NCI-H345 (cell line): ENCODE measurements at regions not wholly inside any gene's neighbourhood (a gene's known extent, or its start where the extent isn't known, plus 50 kb on each side); places are given as distances from the start of the nearest gene placed in this dataset.
"Not testable (repeated sequence)": the region's sequence is repeated elsewhere in the genome, so short reads cannot be mapped to it uniquely, and the experiment has no call there.

Experiments used
- DNase-seq: peaks from one replicate; lab custom pipeline; 2025; lab: John Stamatoyannopoulos, UW

GRCh38 chr4:188377816-188378215 is 238.6 kb downstream of the TRIML1 start:
- DNase-seq = no peak

DNA sequence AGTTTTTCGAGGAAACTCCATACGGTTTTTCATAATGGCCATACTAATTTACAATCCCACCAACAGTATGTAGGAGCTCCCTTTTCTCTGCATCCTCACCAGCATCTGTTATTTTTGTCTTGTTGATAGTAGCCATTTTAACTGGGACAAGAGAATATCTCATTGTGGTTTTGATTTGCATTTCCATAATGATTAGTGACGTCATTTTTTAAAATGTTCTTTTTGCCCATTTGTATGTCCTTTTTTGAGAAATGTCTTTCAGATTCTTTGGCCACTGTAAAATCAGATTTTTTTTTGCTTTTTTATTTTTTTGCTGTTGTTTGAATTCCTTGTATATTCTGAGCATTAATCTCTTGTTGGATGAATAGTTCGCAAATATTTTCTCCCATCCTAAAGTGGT is 243.9 kb downstream of the TRIML1 start:
- no peak for DNase-seq

DNA sequence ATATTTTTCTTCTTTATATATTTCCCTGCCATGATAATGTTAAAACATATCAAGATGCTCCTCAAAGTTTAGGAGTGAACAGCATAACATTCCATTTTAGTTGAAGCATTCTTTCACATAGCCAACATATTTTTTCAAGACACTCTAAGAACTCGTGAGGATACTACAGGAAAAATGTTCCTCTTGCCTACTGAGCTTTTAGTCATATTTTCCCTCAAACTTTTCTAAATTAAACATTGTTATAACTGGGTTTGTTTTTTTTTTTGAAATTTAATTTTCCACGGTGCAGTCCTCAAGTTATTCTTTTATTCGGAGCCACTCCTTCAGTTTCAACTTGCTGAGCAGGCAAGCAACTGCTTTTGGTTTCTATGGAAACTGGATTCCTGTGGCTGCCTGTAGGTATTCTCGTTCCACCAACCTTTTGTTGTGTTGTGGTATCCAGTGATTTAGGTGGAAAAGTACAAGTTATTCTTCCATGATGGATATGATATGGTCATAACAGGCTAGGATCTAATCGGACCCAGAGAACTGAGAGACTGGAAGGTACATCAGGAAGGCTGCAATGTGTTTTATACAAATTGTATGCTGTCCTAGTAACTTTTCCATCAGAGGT is 248.0 kb downstream of the TRIML1 start:
- DNase-seq = no peak

GRCh38 chr4:188391349-188391748 is 252.1 kb downstream of the TRIML1 start:
- DNase-seq = not testable (repeated sequence)

DNA sequence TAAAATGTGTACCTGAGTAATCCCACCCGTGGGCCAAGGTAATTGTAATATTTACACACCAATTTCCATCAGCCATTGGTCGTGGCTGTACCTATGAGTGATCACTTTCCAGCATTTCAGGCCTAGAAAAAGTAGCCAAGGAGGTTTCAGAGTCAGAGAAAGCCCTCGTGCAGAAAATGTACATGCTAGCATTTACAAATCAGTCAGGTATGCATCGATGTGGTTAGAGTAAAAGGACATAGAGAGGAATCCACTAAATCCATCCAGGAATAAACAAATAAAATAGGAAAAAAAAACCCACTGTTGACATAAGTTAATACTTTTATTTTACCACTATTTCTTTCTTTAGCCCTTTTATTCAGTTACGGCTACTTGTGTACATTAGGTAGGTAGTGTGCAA is 256.8 kb downstream of the TRIML1 start:
- no peak for DNase-seq

GRCh38 chr4:188399834-188400233 is 260.6 kb downstream of the TRIML1 start:
- no peak for DNase-seq

DNA sequence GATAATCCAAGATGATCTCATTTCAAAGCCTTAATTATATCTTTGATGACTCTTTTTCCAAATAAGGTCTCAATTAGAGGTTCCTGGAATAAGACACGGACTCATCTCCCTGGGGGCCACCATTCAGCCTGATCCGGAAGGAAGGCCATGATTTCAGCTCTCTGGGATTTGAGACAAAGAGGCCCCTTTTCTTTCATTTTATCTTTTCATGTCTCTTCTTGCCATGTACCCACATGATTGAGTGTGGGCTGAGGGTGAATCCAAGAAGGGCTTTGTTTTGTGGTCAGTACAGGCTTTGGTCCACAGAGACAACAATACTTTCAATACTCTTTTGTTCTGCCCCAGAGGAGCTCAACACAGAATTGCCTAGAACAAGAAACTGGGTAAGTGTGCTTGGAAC is 261.2 kb downstream of the TRIML1 start:
- no peak for DNase-seq

DNA sequence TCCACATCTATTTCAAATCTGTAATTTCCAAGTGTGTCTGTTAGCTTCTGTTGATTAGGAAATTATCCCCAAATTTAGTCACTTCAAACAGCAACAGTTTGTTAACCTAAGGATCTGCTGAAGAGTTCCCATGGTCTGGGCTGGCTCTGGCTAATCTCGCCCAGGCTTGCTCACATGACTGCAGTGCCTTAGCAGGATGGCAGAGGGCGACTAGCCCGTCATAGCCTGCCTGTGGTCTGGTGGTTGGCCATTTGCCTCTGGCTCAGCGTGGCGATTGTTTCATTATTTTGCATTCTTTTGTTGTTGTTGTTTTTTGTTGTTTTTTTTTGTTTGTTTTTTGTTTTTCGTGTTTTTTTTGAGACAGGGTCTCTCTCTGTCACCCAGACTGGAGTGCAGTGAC is 264.0 kb downstream of the TRIML1 start:
- no peak for DNase-seq

- not testable (repeated sequence) for DNase-seq
Measured at GRCh38 chr4:188405071-188405835, 266.0 kb downstream of the TRIML1 start.

- DNase-seq = no peak
Measured at GRCh38 chr4:188408244-188409030, 269.2 kb downstream of the TRIML1 start.

DNA sequence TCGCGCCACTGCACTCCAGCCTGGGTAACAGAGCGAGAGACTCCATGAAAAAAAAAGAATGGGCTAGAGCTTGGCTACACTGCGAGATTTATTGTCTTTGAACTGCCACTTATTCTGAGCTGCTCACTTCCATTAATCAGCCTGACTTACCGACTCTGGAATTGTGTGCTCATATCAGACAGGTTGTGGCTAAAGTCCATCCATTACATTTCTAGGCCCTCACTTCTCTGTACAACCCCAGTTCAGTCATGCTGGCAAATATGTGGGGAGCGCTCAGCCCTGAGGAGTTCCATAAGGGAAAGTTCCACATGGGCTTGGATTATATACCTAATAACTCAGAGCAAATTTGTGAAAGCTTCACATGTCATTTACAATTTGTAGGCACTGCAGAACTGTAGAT is 270.6 kb downstream of the TRIML1 start:
- DNase-seq = no peak

- no peak for DNase-seq
Measured at GRCh38 chr4:188411805-188412204, 272.6 kb downstream of the TRIML1 start.

- no peak for DNase-seq
Measured at GRCh38 chr4:188412499-188412898, 273.3 kb downstream of the TRIML1 start.

GRCh38 chr4:188414441-188414840 is 275.2 kb downstream of the TRIML1 start:
- no peak for DNase-seq

- DNase-seq = no peak
Measured at GRCh38 chr4:188417181-188417580, 277.9 kb downstream of the TRIML1 start.

DNA sequence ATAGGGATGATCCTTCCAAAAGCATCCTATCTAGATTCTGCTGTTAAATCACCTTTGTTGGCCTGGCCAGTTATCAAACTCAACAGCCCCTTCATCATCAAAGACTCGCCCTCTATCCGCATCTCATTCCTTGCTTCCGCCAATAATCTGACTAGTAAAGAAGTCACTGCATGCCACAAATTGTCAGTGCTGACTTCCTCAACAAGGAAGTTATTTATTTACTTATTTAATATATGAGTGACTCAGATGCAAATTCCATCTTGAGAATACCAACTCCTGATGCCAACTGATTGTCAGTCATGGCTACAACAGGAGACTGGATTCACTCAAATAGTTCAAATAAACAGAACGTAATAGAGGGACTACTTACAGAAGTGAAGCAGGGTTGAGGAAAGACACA is 283.8 kb downstream of the TRIML1 start:
- no peak for DNase-seq

- peak; percentile 40 for DNase-seq
Measured at GRCh38 chr4:188428935-188429334, 289.7 kb downstream of the TRIML1 start.

GRCh38 chr4:188429965-188430364 is 290.7 kb downstream of the TRIML1 start:
- DNase-seq = no peak

GRCh38 chr4:188430384-188430783 is 291.1 kb downstream of the TRIML1 start:
- no peak for DNase-seq

DNA sequence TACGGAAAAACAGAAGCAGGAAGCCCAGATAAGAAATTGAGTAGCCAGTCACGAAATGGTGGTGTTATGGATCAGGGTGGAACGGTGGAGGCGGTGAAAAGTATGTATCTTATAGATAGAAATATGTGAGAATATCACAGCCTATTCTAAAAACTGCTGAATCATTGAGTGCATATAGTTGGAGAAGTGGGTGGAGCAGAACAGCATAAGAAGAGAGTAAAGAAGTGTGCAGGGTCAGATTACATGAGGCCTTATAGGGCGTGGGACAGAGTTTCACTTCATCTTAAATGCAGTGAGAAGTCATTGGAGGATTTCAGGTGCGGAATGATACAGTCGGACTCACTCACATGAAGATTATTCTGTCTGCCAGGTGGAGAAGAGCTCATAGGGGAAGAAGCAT is 293.1 kb downstream of the TRIML1 start:
- DNase-seq = no peak

DNA sequence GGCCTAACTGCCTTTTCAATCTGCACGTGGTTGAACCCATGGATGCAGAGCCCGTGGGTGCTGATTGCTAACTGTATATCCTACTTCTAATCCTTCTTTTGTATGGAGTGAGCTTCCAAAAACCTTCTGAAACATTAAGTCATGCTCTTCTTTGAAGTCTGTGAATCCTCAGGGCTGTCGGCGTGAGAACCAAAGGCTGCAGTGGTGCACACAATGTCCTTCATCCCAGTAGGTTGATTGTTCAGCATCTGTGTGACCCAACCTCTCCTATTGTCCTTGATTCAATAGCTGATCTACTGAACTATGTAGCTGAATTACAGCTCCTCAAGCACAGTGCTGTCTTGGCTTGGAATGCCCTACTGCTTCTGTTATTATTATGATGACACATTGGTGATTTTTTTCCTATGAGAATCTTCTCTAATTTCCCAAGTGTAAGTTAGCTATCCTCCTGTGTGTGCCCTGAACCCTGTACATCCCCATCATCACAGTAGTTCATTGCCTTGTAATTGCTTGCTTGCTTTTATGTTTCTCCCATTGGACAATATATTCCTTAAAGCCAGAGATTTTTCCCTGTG is 294.6 kb downstream of the TRIML1 start:
- no peak for DNase-seq

GRCh38 chr4:188434643-188435042 is 295.4 kb downstream of the TRIML1 start:
- DNase-seq = no peak

DNA sequence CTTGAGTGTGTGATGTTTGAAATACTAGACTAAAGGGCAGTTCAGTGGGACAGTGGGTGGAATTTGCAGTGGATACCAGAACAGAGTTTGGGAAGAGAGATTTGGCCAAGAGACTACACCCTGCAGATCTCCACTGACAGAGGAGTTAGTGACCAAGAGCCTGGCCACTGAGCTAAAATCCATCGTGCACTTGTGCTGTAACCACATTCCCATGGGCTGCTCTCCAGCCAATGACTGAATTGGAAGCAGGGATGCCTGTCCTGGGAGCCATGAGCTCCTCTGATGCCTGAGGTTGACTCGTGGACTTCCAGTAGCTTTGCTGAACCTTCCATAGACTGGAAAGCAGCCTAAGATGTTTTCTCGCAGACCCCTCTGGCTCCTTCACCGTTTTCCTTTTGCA is 296.1 kb downstream of the TRIML1 start:
- DNase-seq = no peak
